ENCODE measurements at regions not wholly inside any gene's neighbourhood (a gene's known extent, or its start where the extent isn't known, plus 50 kb on each side); places are given as distances from the start of the nearest gene placed in this dataset.
A peak's percentile ranks its signal among the peaks of the same experiment; 100 is the strongest.
"Not testable (repeated sequence)": the region's sequence is repeated elsewhere in the genome, so short reads cannot be mapped to it uniquely, and the experiment has no call there.

DNA sequence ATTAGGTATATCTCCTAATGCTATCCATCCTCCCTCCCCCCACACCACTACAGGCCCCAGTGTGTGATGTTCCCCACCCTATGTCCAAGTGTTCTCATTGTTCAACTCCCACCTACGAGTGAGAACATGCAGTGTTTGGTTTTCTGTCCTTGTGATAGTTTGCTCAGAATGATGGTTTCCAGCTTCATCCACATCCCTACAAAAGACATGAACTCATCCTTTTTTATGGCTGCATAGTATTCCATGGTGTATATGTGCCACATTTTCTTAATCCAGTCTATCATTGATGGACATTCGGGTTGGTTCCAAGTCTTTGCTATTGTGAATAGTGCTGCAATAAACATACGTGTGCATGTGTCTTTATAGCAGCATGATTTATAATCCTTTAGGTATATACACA, 53.8 kb upstream of the HIVEP2 start:
- H3K4me3 ChIP-seq (ENCODE audit: low read depth, low read length); DNase-seq (ENCODE audit: low read depth): not testable (repeated sequence)

DNA sequence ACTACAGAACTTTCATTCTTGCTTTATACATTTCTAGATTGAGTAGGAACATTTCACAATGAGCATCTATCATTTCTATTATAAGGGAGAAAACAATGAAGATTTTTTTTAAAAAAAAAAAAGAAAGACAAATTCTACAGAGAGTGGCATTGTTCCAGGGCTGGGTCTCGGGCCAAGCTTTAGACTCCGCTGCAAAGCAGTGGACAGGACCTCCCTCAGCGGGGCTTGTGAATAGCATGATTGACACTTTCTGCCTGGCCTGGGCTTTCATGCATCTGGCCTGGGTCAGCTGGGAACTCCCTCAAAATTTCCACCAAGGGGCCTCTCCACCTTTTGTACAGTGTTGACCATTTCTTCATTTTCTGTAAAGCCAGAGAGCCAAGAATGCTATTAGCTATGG, 55.8 kb upstream of the HIVEP2 start:
- no peak overlapping the region for H3K4me3 ChIP-seq (ENCODE audit: low read depth, low read length)
- no peak for DNase-seq (ENCODE audit: low read depth)
- TF ChIP-seq, protein P1, sequence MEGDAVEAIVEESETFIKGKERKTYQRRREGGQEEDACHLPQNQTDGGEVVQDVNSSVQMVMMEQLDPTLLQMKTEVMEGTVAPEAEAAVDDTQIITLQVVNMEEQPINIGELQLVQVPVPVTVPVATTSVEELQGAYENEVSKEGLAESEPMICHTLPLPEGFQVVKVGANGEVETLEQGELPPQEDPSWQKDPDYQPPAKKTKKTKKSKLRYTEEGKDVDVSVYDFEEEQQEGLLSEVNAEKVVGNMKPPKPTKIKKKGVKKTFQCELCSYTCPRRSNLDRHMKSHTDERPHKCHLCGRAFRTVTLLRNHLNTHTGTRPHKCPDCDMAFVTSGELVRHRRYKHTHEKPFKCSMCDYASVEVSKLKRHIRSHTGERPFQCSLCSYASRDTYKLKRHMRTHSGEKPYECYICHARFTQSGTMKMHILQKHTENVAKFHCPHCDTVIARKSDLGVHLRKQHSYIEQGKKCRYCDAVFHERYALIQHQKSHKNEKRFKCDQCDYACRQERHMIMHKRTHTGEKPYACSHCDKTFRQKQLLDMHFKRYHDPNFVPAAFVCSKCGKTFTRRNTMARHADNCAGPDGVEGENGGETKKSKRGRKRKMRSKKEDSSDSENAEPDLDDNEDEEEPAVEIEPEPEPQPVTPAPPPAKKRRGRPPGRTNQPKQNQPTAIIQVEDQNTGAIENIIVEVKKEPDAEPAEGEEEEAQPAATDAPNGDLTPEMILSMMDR (IDR thresholded peaks at IDR 0.05; ENCODE audit: insufficient read depth, low read length), result no peak

DNA sequence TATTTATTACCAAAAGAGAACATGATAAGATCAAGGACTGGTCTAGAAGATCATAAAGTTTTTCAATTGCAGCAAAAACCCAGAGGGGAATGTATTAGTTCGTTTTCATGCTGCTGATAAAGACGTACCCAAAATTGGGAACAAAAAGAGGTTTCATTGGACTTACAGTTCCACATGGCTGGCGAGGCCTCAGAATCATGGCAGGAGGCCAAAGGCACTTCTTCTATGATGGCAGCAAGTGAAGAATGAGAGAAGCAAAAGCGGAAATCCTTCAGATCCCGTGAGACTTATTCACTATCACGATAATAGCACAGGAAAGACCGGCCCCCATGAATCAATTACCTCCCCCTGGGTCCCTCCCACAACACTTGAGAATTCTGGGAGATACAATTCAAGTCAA, 57.7 kb upstream of the HIVEP2 start:
- DNase-seq (ENCODE audit: low read depth), result no peak
- H3K4me3 ChIP-seq (ENCODE audit: low read depth, low read length), result no peak overlapping the region
- TF ChIP-seq, protein P1 (IDR thresholded peaks at IDR 0.05; ENCODE audit: insufficient read depth, low read length), result no peak

DNA sequence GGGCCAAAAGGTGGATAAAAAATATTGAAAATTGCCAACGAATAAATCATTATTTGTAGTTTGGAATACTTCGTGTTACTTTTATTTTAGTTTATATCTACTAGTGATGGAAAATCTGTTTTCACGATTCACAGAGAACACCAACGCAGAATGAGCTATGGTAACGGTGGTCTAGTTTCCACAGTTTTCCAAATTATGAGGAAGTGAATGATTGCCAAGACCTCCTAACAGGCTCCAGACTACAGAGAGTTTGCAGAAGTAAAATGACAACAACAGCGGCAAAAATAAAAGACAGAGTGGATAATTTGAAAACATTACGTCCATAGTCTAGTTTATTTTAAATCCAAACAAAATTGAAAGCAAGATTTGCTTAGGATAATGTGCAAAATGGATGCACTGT, 57.0 kb upstream of the AIG1 start:
- TF ChIP-seq, protein P1 (IDR thresholded peaks at IDR 0.05; ENCODE audit: insufficient read depth, low read length), result no peak
- H3K4me3 ChIP-seq (ENCODE audit: low read depth, low read length), result no peak overlapping the region
- DNase-seq (ENCODE audit: low read depth), result no peak

DNA sequence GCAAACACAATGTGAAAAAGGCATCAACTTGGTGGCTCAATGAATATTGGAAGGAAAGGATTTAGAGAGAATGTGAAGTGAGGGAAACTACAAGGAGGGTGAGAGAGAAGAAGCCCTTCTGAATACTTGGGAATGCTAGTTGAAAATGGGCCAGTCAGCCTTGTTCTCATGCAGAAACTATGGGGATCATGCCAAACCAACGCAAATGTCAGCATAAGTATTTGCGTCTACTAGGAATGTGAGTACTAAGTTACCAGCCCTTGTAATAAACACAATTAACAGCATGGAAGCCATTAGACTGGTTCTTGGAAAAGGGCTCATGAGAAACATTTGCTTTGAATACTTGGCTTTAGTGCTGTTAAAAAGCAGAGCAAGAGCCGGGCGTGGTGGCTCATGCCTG, 54.9 kb upstream of the AIG1 start:
- TF ChIP-seq, protein P1 (IDR thresholded peaks at IDR 0.05; ENCODE audit: insufficient read depth, low read length), result no peak
- no peak for DNase-seq (ENCODE audit: low read depth)
- H3K4me3 ChIP-seq (ENCODE audit: low read depth, low read length), result no peak overlapping the region

DNA sequence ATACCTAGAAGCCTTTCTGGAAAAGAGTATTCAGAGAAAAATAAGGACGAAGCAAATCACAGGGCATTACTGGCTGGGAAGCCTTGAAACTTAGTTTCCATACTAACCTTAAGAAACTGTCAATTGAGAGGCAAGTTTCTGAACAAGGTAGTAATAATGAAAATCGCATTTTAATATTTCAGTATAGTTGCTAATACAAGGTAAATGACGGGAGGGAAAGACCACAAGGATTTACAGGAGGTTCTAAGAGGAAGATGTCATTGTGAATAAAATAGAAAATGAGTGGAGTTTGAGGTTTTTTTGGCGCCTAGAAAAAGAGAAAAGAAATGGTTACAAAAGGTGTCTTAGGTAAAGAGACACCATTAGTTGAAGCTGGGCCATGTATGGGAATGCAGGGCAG, 53.9 kb upstream of the AIG1 start:
- DNase-seq (ENCODE audit: low read depth), result no peak
- TF ChIP-seq, protein P1 (IDR thresholded peaks at IDR 0.05; ENCODE audit: insufficient read depth, low read length), result no peak

DNA sequence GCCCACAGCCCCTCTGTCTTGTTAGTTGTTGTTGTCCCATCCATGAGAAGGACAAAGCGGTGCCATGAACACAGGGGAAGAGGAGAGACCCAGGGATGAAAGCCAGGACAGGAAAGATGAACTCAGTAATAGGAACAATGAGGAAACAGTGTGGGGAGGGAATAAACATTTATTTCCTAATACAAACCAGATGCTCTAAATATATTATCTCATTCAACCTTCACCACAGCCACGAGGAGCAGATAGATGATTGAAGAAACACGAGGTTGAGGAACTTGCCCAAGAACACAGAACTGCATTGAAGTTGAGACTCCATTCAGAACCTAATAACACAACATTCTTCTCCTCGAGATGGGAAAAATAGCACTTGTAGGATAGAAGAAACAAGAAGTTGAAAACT, 53.0 kb upstream of the AIG1 start:
- TF ChIP-seq, protein P1 (IDR thresholded peaks at IDR 0.05; ENCODE audit: insufficient read depth, low read length), result no peak
- DNase-seq (ENCODE audit: low read depth), result peak; percentile 58
- no peak overlapping the region for H3K4me3 ChIP-seq (ENCODE audit: low read depth, low read length)

More for the DNA sequence above, 53.9 kb upstream of the AIG1 start:
- no peak overlapping the region for H3K4me3 ChIP-seq (ENCODE audit: low read depth, low read length)
